ENCODE measurements at regions not wholly inside any gene's neighbourhood (a gene's known extent, or its start where the extent isn't known, plus 50 kb on each side); places are given as distances from the start of the nearest gene placed in this dataset.

- no peaks in the 10 kb centered on the region for H3K27me3 ChIP-seq (ENCODE audit: control insufficient read depth in 2 of 2, insufficient read depth in 2 of 2, low read length in 2 of 2)
- no TSS peak for BruUV-seq (replicated peaks)
- no peaks in the 10 kb centered on the region for H4K20me1 ChIP-seq (replicated peaks; ENCODE audit: control insufficient read depth, extremely low read depth, insufficient read depth, low read length)
- H3K4me1 ChIP-seq (ENCODE audit: control insufficient read depth, extremely low read depth, insufficient read depth, low read length), result peaks cover 29% of the 10 kb centered on the region
- H3K9me1 ChIP-seq (replicated peaks; ENCODE audit: control insufficient read depth, extremely low read depth, insufficient read depth, low read length), result no peaks in the 10 kb centered on the region
- FAIRE-seq (no peak), DNase-seq (ENCODE audit: low read depth, low spot score) (no peak)
- TF ChIP-seq JUN (IDR thresholded peaks at IDR 0.05; ENCODE audit: borderline replicate concordance, insufficient read depth, insufficient read length, low read depth), result no peak
- TF ChIP-seq EZH2 (IDR thresholded peaks at IDR 0.05; ENCODE audit: borderline replicate concordance, low read depth, low read length, severe bottlenecking), result no peak
- no peak for TF ChIP-seq POLR2A (IDR thresholded peaks at IDR 0.05; ENCODE audit: low read depth, low read length)
- no peak for TF ChIP-seq CTCF (IDR thresholded peaks at IDR 0.05; ENCODE audit: extremely low read depth in 1 of 2, insufficient read depth in 1 of 2, low read depth in 1 of 2, low read length in 2 of 2)
- TF ChIP-seq MYC (IDR thresholded peaks at IDR 0.05; ENCODE audit: low read depth, low read length), result no peak
- no peak for TF ChIP-seq MAX (IDR thresholded peaks at IDR 0.05; ENCODE audit: insufficient read depth, insufficient read length)
- TF ChIP-seq FOS (IDR thresholded peaks at IDR 0.05; ENCODE audit: borderline replicate concordance, insufficient read depth, low read length), result no peak
- no peak for TF ChIP-seq GATA2 (IDR thresholded peaks at IDR 0.05; ENCODE audit: insufficient read depth, insufficient read length, low read depth, low read length)
- TF ChIP-seq POLR2AphosphoS5 (IDR thresholded peaks at IDR 0.05; ENCODE audit: insufficient read depth, low read depth, low read length), result no peak
- H3K36me3 ChIP-seq (ENCODE audit: control insufficient read depth in 2 of 2, extremely low read depth in 1 of 2, insufficient read depth in 2 of 2, low read length in 2 of 2), result no peaks in the 10 kb centered on the region
- no peak overlapping the region for H3K9ac ChIP-seq (replicated peaks; ENCODE audit: extremely low read depth, insufficient read depth, low read length)
- dilution Hi-C loops (cut with MboI; ENCODE audit: extremely low pct_ligation_motif_present, low sequenced_read_pairs), result no loop called here
- H3K4me3 ChIP-seq (replicated peaks in 1 of 3; ENCODE audit: insufficient read depth in 1 of 3, low read depth in 1 of 3, low read length in 3 of 3), result no peak overlapping the region
- ChIA-PET CTCF (interaction anchor here (1.3 kb wide), 1 partner anchor 11 kb away, joined by 3 read pairs; no protein-coding TSS in a partner anchor), POLR2A (no interaction called here)
- H3K4me2 ChIP-seq (ENCODE audit: insufficient read depth, low read length), result no peak overlapping the region
- H3K79me2 ChIP-seq (ENCODE audit: control insufficient read depth, insufficient read depth, low read length), result no peaks in the 10 kb centered on the region
- H2AFZ ChIP-seq (ENCODE audit: low read depth, low read length), result no peak overlapping the region
- no peaks in the 10 kb centered on the region for H3K9me3 ChIP-seq (replicated peaks; ENCODE audit: control insufficient read depth, insufficient read depth, low read length)
- no peak overlapping the region for H3K27ac ChIP-seq (ENCODE audit: insufficient read depth, low read depth, low read length)
- intact Hi-C loops (cut with micrococcal nuclease), result no loop called here
Measured at GRCh38 chr21:43342301-43342881, 84.5 kb downstream of the SIK1 start.
